GM12874 (cell line): ENCODE measurements at regions not wholly inside any gene's neighbourhood (a gene's known extent, or its start where the extent isn't known, plus 50 kb on each side); places are given as distances from the start of the nearest gene placed in this dataset.

ENCODE experiments used
- TF ChIP-seq, protein P1 (sequence below): IDR thresholded peaks from 2 replicates; pipeline ENCODE4 v1.5.1; 2011; ENCODE audit warnings: low read depth, mild to moderate bottlenecking, control low read depth, low read length, moderate library complexity; ENCODE audit not compliant: insufficient read depth

DNA sequence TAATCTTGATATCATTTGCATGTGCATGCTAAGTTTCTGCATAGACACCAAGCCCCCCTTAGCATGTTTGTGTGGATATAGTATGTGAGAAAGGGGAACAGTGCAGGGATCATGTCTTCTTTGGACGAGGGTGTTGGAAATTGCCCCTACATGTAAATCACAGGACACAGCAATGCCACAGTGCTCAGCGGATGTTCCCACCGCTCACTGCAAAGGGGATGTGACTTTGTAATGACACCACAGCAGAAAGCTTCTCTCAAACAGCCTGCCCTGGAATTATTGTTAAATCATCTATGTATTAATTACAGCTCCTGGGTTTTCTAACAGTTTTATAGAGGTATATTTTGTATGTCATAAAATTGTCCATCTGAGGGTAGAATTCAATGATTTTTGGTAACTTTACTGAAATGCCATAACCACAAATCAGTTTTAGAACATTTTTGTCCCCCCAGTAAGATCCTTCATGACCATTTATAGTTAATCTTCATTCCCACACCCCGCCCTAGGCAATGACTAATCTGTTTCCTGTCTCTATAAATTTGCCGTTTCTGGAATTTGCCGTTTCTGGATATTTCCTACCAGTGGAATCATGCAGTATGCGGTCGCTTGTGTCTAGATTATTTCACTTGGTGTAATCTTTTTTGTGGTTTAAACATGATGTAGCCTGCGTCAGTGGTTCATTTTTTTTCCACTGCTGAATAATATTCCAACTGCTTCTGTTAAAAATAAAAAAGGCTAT lies 648.5 kb upstream of the WWC1 start:
- TF ChIP-seq, protein P1, sequence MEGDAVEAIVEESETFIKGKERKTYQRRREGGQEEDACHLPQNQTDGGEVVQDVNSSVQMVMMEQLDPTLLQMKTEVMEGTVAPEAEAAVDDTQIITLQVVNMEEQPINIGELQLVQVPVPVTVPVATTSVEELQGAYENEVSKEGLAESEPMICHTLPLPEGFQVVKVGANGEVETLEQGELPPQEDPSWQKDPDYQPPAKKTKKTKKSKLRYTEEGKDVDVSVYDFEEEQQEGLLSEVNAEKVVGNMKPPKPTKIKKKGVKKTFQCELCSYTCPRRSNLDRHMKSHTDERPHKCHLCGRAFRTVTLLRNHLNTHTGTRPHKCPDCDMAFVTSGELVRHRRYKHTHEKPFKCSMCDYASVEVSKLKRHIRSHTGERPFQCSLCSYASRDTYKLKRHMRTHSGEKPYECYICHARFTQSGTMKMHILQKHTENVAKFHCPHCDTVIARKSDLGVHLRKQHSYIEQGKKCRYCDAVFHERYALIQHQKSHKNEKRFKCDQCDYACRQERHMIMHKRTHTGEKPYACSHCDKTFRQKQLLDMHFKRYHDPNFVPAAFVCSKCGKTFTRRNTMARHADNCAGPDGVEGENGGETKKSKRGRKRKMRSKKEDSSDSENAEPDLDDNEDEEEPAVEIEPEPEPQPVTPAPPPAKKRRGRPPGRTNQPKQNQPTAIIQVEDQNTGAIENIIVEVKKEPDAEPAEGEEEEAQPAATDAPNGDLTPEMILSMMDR = no peak

DNA sequence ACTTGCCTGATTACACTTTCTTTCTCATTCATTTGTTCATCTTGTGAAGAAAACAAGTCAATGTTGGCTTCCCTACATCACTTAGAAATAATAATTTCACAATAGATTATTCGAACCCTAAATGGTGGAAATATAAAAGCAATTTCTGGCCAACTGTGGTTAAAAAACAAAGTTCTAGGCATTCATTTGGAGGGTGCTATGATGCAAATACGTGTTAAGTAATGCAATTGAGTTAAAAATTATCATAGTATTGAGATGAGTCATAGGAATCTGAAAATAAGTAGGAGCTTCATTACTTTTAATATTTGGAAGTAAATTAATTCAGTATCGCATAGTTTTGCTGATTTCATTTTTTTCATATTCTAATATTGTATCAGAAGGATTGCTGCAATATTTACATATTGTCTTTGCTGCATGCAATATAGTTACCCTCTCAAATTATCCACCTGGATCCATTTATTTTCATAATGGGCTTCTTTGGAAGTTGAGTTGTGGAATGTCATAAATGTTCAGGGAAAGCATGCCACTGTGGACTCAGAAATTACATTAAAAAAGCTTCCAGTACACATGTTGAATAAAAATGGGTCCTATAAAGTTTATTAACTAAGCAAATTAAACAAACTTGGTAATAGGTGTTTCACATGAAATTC lies 647.7 kb upstream of the WWC1 start:
- TF ChIP-seq, protein P1 = no peak

DNA sequence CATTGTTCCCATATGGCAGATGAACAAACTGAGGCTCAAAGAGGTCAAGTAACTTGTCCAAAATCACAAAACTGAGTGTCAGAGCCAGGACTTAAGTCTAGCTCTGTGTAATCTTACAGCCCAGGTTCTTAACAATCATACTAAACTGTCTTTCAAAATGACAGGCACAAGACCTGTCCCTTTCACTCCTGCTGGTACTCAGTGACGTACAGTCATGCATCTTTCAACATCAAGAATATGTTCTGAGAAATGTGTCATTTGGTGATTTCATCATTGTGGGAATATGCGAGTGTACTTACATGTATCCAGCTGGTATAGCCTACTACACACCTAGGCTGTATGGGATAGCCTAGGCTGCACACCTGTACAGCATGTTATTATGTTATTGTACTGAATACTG lies 646.8 kb upstream of the WWC1 start:
- TF ChIP-seq, protein P1 = no peak

DNA sequence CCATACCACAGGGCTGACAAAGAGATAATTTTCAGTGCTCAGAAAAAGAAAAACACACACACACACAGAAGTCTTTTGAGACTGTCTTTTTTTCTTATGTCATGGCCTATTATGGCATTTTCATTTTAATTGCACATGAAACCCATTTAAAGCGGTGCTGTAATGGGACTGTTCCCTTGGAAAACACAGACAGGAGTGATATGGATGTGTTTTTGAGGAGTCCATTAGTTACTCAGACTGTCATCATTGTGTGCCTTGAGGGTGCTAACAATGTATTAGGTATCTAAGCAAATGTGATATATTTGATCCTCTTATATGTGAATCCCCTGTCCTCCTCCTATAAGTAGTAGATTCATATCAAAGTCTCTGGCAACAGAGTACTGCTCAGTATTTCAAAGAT lies 642.0 kb upstream of the WWC1 start:
- TF ChIP-seq, protein P1 = no peak

DNA sequence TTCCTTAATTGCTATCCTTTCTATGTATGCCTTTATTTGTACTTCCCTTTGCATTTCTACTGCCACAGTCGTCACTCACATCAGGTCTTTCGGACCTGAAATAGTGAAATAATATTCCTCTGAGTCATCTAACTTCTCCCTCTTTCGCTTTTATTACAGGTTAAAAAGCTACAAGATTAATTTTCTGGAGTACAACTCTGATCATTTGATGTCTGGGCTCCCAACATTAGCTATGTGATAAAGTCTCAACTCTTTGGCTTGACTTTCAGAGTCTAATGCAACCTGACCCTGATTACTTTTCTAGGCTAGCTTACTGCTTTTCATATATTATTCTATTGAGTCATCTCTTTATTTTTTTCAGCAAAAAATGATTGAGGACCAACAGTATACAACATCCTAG lies 638.8 kb upstream of the WWC1 start:
- TF ChIP-seq, protein P1 = no peak

DNA sequence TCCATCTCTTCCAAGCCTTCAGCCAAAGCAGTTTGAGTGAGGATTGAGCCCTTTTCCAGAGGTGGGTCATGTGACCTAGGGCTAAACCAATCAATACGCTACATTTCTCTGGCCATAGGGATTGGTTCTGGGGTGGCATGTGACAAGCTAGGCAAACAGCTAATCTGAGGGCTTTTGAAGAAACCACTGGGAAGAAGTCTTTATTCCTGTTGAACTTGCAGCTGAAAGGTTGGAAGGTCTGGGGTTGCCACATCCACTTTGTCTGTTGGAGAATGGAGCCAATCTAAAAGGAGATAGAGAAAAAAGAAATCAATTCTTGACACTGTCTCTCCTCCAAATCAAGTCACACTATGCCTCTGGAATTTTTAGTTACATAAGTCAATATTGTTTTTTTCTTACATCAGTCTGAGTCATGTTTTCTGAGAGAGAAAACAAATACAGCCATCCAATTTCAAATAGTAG lies 637.8 kb upstream of the WWC1 start:
- TF ChIP-seq, protein P1 = no peak

DNA sequence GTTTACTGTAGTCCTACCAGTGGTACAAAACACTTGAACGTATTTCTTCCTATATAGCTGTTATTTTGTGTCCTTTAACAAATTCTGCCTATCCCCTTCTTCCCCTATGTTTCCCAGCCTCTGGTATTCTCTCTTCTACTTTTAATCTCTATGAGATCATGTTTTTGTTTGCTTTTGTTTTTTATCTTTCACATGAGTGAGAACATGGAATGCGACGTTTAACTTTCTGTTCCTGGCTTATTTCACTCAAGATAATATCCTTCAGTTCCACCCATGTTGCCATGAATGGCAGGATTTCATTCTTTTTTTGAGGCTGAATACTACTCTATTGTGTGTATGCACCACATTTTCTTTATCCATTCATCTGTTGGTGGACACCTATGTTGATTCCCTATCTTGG lies 634.4 kb upstream of the WWC1 start:
- TF ChIP-seq, protein P1 = no peak
